GM21737 (cell line): ENCODE measurements at regions not wholly inside any gene's neighbourhood (a gene's known extent, or its start where the extent isn't known, plus 50 kb on each side); places are given as distances from the start of the nearest gene placed in this dataset.
"Not testable (repeated sequence)": the region's sequence is repeated elsewhere in the genome, so short reads cannot be mapped to it uniquely, and the experiment has no call there.

Experiments used
- ATAC-seq: cut with Tn5 transposase; IDR thresholded peaks from one replicate; pipeline ENCODE4 v1.9.1; 2021; ENCODE audit warnings: mild to moderate bottlenecking, moderate library complexity; ENCODE audit not compliant: unreplicated experiment

DNA sequence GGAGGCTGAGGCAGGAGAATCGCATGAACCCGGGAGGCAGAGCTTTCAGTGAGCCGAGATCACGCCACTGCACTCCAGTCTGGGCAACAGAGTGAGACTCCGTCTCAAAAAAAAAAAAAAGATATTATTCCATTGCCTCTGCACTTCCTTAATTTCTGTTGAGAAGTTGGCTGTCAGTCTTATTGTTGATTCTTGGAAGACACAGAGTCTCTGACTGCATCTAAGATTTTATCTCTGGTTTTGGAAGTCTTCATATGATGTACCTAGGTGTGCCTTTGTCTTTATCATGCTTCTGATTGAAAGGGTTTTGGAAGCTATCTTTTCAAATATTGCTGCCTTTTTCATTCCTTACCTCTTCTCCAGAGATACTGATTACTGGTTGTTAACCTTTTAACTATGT, 160.4 kb downstream of the NPIPB11 start:
- ATAC-seq: not testable (repeated sequence)

DNA sequence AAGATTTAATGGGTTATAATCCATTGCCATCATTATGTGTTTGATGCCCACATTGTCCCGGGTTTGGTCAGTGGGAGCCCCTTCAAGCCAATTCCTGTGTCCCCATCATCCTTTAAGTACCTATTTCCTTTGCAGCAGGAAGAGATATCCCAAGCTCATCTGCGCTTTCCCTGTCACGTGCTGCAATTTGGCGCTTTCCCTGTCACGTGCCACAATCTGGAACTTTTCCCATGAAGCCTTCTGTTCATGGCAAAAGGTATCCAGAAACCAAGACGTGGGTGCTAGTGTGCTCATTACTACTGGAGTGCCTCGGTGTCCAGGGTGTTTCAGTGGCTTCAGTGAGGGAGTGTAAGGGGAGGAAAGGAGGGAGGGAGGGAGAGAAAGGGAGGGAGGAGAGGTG, 168.5 kb downstream of the NPIPB11 start:
- ATAC-seq: no peak

DNA sequence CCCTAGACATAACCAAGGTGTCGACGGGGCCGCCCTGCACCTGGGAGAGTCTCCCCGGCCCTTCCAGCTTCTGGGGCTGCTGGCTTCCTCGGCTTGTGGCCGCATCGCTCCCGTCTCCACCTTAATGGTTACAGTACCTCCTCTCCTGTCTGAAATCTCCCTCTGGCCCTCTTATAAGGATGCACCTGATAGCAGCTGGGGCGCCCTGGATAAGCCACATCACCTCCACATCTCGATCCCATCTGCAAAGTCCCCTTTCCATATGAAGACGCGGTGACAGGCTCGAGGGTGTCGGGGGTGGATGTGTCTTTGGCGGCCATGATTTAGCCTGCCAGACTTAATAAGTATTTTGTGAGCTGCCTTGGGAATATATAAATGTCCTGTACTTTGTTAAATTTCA, 169.0 kb downstream of the NPIPB11 start:
- not testable (repeated sequence) for ATAC-seq

DNA sequence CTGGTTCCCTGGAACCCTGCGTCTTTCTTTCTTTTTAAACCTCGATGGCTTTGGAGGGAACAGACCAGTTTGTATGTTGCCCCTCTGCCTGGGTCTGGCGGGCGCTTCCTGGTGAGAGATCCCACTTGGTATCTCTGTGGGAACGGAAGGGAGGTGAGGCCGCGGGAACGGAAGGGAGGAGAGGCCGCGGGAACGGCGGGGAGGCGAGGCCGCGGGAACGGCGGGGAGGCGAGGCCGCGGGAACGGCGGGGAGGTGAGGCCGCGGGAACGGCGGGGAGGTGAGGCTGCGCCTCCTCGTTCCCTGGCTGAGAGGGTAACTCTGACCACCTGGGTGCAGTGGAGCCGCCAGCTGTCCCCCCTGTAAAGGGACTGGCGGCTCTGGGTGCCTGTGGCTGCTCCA, 169.5 kb downstream of the NPIPB11 start:
- ATAC-seq: not testable (repeated sequence)

DNA sequence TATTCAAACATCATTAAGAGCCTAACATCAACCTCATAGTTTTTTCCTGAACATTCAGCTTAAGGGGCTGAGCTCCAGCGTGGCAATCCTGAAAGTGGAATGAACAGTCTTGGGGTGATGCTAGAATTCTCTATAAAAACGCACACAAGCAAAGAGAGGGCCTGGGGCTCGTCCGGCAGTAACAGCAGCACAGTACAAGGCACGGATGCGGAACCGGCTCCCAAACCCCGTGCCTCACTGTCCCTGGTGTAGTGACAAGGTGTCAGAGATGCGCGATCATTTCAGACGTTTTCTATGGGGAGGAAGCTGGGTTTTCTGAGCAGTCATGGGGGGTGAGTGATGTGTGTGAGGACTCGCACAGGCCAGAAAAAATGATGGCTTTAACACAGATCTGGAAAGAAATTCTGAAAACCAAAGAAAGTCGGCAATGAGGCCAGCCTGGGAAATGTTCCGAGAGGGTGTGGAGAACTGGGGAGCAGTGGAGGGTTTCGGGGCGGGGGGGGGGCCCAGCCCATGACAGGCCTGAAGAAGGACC, 170.6 kb downstream of the NPIPB11 start:
- ATAC-seq: not testable (repeated sequence)

DNA sequence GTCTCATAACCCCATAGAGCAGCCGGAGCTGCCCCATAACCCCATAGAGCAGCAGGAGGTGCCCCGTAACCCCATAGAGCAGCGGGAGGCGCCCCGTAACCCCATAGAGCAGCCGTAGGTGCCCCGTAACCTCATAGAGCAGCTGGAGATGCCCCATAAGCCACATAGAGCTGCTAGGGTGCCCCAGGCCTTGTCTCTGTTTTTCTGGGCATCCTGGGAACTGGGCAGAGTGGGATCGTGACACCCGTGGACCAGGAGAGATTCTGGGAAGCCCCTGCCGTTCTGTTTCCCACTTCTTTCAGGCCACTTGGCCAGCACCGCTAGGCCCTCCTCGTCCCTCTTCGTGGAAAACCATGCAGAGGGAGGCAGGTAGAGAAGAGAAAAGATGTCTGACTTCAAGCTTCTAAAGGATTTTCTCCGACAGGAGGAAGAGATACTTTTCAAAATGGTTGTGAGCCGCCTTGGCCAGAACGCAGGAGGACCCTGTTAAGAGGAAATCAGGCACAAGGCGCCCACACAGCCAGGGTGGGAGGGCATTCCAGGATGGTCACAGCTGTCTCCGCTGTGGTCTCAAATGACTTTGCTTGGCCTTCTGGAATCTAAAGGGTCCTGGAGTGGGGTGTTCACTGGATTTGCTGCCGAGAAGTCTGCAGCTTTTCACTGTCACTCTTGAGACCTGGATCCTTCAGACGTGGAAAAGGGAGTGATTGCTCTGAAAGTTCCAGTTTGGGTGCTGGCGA, 171.8 kb downstream of the NPIPB11 start:
- ATAC-seq: not testable (repeated sequence)

DNA sequence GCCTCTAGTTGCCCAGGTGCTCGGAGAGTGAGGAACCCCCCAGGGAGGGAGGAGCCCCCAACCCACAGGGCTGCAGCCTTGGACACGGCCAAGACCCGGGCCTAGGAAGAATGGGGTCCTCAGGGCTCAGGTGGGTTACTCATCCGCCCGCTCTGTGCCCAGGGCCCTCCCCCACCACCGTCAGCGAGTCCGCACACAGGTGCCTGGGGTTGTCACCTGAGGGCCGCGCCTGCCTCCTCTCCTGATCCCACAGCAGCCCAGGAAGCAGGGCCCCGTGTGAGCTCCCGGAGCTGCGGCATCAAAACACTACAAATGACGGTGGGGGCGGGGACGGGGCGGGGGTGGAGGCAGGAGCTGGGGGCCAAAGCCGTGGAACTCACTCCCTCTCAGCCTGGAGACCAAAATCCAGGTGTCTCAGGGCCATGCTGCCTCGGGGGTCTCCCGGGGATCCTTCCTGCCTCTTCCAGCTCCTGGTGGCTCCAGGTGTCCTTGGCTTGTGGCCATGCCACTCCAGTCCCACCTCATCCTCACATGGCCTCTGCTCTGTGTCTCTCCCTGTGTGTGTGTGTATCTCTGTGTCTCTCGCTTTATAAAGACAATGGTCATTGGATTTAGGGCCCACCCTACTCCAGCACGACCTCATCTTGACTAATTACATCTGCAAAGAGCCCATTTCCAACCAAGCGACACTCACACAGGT, 172.7 kb downstream of the NPIPB11 start:
- ATAC-seq: not testable (repeated sequence)

DNA sequence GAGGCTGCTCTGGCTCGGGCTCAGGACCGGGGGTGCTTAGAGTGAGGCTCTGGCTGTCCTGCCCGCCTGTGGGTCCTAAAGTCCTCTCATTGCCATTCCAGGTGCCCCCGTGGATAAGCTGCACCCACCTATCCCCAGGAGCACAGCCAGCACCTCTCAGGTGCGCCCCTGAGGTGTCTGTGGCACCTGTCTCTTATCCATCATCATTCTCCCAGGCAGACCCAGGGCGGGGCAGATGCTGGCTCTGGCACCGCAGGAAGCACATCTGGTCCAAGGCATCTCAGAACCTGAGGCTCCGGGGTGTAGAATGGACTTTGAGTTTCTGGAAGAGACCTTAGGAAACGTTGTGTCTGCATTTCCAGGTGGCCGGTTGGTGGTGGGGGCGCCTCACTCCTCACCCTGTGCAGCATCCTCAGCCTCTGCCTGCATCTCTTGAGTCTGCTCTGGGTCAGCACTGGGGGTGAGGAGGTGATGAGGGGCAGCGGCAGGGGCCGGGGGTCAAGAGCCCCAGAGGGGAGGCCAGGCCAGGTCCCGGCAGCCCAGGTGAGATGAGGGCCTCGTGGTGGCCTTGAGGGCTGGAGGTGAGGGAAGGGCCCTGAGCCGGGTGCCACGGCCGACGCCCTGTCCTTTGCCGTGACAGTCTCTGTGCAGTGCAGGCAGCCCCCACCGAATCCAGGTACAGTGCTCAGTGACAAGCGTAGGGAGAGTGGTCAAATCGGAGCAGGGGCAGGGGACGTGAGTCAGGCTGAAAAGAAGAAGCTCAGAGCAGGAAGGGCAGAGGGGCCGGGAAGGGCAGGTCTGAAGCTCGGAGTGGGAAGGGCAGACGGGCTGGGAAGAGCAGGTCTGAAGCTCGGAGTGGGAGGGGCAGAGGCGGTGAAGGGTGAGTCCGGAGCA, 173.5 kb downstream of the NPIPB11 start:
- ATAC-seq: no peak

DNA sequence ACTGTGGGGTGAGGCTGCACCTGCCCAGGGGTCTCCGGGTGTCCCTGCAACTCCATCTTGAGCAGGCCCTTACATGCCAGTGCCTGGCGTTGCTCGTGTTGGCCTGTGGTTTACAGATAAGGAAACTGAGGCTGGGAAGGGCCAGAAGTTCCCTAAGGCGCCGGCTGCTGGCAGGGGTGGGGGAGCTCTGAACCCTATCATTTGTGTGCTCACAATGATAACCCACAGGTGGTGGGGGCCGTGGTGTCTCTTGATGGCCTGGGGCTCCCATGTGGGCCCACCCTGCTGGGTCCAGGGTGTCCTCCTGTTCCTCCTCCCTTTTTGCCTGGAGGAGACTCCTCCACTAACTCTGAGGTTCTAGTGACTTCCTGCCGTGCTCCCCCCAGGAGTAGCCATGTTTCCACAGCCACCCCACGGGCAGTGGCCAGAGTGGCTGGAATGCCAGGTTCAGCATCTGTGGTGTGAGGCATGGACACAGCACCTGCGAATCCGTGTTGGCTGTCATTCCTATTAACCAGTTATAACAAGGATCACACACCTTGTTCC, 174.3 kb downstream of the NPIPB11 start:
- ATAC-seq: not testable (repeated sequence)

DNA sequence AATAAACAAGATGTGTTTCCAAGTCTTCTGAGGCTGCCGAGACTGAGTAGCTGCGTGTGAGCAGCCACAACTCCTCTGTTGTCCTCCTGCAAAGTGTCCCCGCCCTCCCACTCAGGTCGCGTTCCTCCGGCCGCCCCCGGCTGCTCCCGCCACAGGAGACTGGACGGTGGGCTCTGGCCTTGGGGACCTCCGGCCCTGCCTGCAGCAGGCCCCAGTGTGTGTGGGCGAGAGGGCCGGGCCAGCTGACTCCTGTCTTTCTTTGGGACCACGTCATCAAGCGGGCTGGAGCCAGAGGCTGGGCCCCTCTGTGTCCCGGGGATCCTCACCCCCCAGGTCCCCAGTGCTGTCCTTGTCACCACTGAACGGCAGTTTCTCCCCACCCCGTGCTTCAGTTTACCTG, 175.3 kb downstream of the NPIPB11 start:
- no peak for ATAC-seq

DNA sequence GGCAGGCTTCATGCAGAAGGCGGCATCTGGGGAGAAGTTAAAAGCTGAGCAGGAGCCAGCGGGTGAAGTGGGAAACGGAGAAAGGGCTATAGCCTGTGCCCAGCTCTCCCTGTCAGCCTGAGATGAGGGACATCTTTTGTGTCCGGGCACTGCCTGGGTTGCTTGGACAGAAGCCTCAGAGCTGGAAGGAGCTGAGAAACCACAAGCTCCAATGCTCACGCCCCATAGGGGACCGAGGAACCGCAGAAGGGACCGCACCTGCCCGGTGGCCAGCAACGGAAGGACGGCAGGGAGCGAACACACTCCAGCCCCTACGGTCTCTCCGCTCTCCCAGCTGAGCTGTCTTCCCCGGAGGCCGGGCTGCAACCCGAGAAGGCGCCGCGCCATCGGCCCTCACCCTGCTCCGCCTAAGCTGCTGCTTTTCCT, 175.8 kb downstream of the NPIPB11 start:
- ATAC-seq: no peak

DNA sequence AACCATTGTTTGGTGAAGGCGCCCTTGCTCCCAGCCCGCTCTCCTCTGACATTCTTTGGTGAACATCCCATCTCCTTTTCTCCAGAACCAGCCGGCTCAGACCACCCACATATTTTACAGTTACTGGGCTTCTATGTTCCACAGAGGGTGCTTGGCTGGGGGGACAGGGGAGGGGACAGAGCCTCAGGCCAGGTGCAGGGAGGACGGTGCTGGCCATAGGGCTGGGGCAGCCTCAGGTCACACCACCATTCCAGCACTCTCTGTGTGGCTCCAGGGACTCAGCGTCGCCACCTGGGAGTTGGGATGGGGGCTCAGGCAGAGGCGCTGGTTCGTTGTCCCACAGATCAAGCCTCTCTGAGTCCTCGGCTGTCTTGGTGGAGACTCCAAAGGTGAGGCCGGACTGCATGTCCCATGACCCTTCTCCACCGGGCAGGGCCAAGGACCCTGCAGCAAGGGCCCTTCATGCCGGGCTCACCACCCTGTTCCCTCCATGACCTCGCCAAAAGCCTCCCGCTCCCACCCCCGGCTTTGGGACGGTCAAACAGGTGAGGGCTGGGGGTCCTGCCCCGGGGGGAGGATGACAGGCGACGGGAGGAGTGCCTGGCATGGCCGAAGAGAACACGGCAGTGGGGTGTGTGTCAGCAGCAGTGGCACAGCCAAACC, 176.4 kb downstream of the NPIPB11 start:
- not testable (repeated sequence) for ATAC-seq

DNA sequence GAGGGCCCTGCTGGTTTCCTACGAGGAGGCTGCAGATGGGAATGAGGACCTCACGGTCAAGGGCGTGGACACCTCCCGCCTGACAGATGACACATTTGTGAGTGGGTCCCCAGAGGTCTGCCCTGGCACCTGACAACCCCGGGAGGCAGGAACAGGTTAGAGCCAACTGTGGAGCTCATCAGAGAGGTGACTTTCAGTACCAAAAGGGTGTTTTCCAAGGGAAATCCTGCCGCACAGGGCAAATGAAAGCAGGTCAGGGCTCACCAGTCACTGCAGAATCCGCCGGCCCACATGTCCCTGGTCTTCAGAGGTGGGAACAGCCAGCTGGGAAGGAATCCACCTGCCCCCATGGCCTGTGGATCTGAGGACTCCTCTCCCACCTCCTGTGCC, 176.9 kb downstream of the NPIPB11 start:
- ATAC-seq: not testable (repeated sequence)

DNA sequence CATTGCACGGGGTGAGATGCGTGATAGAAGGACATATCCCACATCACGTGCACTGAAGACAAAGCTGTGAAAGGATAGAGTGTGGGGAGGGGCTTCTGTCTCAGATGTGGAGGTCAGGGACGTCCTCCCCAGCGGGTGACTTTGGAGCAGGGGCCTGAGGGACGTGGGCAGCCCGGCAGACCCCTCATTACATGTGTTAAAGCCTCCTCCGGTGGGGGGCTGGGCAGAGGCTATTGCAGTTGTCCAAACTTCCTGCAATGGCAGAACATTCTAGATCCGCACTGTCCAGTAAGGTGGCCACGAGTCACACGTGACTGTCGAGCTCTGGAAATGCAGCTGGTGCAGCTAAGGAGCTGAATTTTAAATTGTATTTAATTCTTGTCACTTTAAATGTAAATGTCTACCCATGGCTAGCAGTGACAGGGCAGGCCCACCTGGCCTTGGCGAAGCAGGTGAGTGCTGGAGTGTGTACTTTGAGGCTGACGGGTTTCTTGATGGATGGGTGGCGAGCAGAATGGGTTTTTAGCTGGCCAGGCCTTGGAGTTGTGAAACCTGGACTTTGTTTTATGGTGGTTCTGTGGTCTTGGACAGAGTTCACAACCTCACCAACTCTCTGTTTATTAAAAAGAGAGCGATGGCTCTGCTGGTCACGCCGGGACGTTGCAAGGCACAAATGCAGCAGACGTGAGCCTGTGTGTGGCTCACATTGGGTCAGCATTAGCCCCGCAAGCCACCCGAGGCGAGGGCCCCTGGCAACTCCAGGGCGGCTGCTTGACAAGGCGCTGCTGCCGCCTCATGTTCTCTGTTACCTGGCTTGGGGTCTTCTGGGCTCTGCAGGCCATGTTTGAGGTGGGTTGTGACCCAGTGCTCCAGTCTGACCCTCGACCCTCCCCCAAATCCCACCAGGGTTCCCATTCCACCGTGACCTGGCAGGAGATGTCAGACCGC, 177.6 kb downstream of the NPIPB11 start:
- ATAC-seq: not testable (repeated sequence)

DNA sequence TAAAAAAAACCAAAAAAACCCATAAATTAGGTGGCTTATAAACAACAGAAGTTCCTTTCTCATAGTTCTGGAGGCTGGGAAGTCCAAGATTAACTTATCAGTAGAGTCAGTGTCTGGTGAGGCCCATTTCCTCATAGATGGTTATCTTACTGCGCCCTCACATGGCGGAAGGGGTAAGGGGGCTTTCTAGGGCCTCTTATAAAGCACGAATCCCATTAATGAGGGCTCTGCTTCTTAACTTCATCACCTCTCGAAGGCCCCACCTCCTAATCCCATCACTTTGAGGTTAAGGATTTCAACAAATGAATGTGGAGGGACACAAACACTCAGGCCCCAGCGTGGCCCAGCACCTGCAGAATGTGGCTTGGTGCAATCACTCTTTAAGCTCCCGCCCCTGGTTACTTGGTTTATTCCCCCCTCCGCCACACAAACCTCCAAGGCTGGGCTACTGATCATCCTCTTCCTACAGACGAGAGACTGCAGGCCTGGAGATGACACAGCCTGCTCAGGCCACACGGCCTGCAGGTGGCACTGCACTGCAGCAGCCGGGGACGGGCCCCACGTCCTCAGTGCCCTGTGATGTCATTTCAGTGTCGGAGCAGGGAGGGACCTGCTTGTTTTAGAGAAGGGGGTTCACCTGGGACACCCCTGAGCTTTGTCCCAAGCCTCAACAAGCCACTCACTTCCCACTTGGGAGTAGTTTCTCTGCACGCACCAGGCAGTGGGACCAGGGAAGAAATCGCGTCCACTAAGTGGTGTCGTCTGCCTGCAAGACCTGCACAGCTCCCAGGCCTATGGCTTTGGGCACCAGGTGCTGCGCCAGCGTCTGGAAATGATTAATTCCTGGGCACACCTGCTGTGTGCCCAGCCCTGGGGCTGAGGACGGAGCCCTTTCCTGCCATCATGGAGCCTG, 178.5 kb downstream of the NPIPB11 start:
- not testable (repeated sequence) for ATAC-seq

DNA sequence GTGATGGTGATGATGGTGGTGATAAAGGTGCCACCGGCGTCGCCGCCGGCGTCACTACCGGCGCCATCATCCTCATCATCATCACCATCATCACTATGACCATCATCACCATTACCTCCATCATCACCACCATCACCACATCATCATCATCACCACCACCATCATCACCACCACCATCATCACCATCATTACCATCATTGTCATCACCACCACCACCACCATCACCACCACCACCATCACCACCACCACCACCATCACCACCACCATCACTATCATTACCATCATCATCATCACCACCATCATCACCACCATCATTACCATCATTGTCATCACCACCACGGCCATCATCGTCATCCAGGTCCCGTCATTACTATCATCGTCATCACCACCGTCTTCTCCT, 179.7 kb downstream of the NPIPB11 start:
- no peak for ATAC-seq

DNA sequence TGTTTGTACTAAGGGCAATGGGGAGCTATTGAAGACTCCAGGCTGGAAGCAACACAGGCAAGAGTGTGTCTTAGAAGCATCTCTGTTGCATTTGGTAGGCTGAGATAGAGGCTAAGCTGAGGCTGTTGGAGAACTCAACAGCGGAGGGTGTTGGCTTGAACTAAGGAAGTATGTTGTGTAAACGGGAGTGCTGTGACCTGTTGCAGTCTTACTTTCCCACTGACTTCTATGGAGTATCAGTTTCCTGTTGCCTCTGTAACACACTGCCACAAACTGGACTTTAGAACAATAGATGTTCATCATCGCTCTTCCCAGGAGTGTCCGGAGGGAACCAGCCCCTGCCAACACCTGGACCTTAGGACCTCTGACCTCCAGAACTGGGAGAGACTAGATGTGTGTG, 181.8 kb downstream of the NPIPB11 start:
- not testable (repeated sequence) for ATAC-seq

DNA sequence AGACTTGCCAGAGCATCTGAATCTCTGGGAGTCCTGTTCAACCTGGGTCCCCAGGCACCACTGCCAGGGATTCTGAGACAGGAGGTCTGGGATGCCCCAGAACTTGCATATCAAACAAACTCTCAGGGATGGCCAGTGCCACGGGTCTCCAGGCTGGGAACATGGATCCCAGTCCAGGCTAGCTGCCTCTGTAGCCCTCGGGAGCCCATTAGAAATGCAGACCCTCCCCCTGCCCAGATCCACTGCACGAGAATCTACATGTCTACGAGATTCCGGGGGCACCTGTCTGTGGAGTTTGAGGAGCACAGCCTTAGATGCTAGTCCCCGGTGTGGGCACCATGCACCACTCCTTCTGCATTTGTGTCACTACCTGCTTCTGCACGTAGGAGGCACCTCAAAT, 183.9 kb downstream of the NPIPB11 start:
- not testable (repeated sequence) for ATAC-seq
